ENCODE measurements at regions not wholly inside any gene's neighbourhood (a gene's known extent, or its start where the extent isn't known, plus 50 kb on each side); places are given as distances from the start of the nearest gene placed in this dataset.
A peak's percentile ranks its signal among the peaks of the same experiment; 100 is the strongest.

DNA sequence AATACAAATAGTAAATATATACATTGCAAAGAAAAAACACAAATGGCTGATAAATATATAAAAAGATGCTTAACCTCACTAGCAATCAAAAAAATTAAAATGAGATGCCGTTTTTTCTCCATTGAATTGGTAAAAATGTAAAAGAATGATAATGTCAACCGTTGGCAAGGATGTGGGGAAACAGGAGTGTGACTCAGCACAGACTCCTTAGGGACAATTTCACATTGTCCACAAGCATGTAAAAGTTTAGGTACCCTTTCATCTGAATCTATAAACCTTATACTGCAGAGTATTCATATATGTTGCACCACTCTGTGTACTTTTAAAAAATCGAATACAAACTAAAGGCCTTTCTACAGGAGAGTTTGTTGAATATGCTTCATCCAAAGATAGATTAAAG, 143.1 kb upstream of the RREB1 start:
- in situ Hi-C loops (cut with HindIII; ENCODE audit: low pct_unique_long_range_greater_than_20kb, low sequenced_read_pairs): no loop called here
- DNase-seq (ENCODE audit: low read depth): no peak

DNA sequence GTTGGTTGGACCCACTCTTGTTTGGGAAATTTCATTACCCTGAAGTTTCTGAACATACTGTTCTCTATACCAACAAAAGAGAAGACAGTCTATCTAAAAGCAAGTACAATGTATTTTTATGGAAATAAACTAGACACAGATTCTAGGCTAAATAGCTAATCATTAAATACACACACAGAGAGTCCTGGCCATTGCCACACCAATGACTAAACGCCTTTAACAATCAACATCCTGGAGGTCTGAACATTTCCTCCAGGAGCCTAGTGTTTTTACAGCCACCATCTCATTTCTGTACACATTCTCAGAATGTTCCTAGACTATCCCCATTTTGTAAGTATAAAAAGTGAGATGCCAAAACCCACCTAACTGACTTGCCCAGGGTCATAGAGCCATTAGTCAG, 141.6 kb upstream of the RREB1 start:
- no peak for DNase-seq (ENCODE audit: low read depth)
- in situ Hi-C loops (cut with HindIII; ENCODE audit: low pct_unique_long_range_greater_than_20kb, low sequenced_read_pairs): no loop called here

DNA sequence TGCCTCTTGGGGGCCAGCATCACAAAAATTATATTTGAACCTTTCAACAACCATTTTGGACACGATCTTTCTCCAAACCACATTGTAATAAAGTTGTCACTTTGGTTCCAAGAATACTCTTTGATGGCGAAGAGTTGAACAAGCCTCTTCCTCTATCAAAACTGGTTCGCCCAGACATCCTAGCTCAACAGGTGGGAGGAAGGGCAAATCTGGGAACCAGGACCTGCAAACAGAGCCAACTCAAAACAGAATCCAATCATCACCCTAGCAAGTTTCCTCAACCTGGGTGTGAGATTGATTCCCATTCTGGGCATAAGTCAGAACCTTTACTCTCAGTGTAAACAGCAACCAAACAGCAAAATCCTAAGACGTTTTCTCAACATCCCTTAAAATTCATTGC, 141.2 kb upstream of the RREB1 start:
- DNase-seq (ENCODE audit: low read depth): no peak
- in situ Hi-C loops (cut with HindIII; ENCODE audit: low pct_unique_long_range_greater_than_20kb, low sequenced_read_pairs): no loop called here

DNA sequence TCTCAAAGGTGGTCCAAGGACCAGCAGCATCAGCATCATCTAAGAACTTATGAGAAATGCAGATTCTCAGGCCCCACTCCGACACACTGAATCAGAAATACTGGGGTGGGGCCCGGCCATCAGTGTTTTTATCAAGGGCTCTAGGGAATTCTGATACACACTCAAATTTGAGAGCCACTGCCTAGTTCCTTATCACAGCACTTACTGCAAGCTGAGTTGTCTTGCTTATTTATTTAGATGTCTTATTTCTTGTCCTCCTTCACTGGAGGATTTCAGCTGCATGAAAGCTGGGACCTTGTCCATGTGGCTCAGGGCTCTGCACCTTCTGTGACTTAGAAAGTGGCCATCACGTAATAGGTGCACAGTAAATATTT, 139.4 kb upstream of the RREB1 start:
- DNase-seq (ENCODE audit: low read depth): no peak
- in situ Hi-C loops (cut with HindIII; ENCODE audit: low pct_unique_long_range_greater_than_20kb, low sequenced_read_pairs): no loop called here

DNA sequence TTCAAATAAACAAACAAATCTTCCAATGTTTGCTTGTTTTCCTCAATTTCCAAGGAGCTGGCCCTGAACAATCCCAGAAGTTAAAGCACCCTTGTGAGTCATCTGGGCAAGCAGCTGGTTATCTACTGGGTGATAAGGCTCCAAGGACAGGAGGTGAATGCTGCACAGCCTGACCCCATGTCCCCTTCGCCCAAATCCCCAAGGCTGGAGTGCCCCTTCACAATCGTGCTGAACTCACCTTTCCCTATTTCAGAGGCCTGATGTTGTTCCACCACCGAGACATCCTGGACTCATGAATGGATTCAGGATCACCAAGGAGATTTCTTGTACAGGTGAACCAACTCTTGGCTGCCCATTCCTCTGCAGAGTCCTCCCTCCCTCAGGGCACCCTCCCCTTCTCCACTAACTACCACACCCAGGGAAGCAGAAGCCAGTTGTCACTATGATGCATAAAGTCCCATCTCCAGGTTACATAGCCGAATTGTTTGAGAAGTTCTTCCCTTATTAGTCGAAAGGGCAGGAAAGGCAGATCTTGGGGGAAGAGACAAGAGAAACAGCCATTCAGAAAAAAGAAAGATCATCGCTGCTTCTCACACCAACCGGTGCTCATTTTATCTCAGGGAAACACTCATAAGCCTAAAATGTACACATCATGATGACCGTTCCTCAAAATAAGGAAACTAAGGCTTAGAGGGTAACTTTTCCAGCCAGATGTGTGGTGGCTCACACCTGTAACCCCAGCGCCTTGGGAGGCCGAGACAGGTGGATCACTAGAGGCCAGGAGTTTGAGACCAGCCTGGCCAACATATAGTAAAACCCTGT, 138.8 kb upstream of the RREB1 start:
- in situ Hi-C loops (cut with HindIII; ENCODE audit: low pct_unique_long_range_greater_than_20kb, low sequenced_read_pairs): no loop called here

DNA sequence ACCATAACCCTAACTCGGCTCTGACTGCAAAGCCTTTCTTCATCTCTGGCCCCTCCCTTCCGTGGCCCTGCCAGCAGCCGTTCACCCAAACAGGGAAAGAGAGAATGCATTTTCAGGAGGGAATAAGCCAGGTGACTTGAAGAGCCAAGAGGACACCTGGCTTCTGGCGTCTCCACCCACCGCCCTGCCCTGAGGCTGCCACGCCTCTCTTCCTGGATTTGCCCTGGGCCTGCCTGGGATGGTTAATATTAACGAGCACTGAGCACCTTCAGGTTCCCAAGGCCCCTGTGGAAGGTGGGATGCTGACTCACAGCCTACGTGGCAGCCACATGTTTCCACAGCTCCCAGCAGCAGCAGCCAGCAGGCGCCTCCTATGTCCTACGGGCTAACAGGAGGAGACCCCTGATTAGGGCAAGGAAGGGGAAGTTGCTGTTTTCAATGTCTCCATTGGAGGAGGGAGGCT, 138.0 kb upstream of the RREB1 start:
- in situ Hi-C loops (cut with HindIII; ENCODE audit: low pct_unique_long_range_greater_than_20kb, low sequenced_read_pairs): no loop called here
- DNase-seq (ENCODE audit: low read depth): peak; percentile 62

More for the DNA sequence above, 138.8 kb upstream of the RREB1 start:
- no peak for DNase-seq (ENCODE audit: low read depth)

DNA sequence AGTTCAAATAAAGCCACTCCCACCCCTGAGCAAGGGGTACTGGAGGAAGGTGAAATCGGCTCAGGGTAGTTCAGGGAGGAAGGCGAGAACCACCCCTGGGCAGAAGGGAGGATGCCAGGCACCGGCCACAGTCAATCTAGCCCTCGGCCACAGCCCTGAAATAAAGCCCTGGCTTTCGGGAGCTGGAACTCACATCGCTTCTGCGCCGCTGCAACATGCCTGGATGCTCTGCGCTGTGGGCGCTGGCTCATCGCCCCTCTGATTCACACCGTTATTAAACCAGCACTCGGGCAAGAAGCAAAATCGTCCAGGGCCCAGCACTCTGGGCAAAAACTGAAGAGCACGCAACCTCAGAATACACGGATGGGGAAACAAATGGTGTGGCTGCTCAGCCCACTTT, 136.9 kb upstream of the RREB1 start:
- in situ Hi-C loops (cut with HindIII; ENCODE audit: low pct_unique_long_range_greater_than_20kb, low sequenced_read_pairs): no loop called here
- DNase-seq (ENCODE audit: low read depth): no peak

DNA sequence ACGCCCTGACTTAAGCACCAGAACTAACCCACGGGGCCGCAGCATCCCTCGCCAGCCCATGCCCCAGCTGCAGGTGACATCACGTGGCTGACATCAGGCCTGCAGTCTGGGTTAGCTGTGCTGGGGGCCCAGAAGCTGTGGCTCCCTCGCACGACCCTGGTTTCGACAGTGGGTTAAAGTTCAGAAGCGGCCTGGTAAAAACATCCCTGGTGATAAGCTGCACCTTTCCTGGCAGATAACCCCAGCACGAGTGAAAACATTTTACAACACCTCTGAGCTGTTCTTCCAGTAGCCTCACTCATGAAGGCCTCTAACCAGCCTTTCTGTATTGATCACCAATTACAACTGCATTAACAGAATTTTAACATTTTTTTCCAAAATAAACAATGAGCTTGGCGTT, 136.4 kb upstream of the RREB1 start:
- in situ Hi-C loops (cut with HindIII; ENCODE audit: low pct_unique_long_range_greater_than_20kb, low sequenced_read_pairs): no loop called here
- no peak for DNase-seq (ENCODE audit: low read depth)

DNA sequence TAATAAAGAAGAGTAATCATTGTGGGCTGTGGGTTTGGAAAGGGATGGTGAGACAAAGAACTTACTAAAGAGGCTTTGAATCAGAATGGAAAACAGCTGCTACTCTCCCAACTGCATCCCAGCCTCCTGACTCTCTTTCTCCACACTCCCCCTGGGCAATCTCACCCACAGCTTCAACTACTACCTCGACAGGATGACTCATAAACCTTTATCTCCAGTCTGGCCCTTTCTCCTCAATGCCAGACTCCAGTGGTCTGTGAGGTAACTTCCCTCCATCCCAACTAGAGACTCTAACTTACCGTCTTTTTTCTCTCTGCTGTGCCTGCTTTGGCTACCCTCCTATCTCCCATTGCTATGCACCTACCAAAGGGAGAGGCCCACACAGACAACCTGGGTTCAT, 135.3 kb upstream of the RREB1 start:
- DNase-seq (ENCODE audit: low read depth): no peak
- in situ Hi-C loops (cut with HindIII; ENCODE audit: low pct_unique_long_range_greater_than_20kb, low sequenced_read_pairs): no loop called here

DNA sequence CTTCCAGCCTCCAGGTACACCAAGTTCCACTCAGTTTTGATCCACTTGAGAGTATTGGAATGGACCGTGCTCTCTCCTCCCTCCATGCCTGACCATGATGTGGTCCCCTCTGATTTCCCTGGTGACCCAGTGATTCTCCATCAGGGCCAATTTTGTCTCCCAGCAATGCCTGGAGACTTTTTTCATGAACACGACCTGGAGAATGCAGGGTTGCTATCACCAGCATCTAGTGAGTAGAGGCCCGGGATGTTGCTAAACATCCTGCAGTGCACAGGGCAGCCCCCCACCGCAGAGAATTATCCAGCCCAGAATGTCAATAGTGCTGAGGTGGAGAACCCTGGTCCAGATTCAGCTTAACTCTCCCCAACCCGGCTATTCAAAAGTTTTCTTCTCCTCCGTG, 134.0 kb upstream of the RREB1 start:
- no peak for DNase-seq (ENCODE audit: low read depth)
- in situ Hi-C loops (cut with HindIII; ENCODE audit: low pct_unique_long_range_greater_than_20kb, low sequenced_read_pairs): no loop called here

DNA sequence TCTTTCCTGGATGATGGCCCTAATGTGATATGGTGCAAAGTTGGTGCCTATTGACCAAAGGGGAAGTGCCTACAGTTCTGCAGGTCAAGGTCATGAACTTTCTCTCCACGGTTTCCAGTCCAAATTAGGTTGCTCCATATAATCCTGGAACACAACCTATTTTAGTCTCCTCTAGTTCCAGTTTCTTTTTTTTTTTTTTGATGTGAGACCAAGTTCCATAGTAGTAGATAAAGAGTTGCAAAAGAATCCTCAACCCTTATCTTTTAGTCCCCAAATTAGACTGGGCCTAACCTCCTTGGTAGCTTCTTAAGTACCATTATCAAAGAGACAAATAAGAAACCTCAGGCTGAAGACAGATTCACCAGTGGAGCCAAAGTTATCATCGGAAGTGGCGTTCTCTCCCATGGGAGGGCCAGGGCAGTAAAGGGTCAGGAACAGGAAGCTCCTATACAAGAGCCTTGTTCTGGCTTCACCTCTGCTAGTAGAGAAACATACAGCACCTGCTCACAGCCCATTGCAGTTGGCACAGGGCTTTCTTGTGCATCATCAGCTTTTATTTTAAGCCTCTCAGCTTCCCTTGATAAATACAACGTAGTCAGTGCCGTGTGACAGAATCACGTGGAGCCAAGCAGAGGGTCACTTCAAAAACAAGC, 132.2 kb upstream of the RREB1 start:
- DNase-seq (ENCODE audit: low read depth): no peak
- in situ Hi-C loops (cut with HindIII; ENCODE audit: low pct_unique_long_range_greater_than_20kb, low sequenced_read_pairs): no loop called here

DNA sequence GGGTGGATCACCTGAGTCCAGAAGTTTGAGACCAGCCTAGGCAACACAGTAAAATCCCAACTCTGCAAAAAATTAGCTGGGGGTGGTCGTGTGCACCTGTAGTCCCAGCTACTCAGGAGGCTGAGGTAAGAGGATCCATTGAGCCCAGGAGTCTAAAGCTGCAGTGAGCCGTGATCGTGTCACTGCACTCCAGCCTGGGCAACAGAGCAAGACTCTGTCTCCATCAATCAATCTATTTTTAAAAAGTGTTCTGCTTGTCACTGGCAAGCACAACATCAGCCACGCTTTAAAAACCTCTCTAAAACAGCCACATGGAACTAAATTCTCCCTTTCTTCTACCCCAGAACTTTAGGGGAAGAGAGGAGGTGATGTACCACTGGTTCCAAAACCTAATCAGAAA, 131.6 kb upstream of the RREB1 start:
- DNase-seq (ENCODE audit: low read depth): no peak
- in situ Hi-C loops (cut with HindIII; ENCODE audit: low pct_unique_long_range_greater_than_20kb, low sequenced_read_pairs): no loop called here

DNA sequence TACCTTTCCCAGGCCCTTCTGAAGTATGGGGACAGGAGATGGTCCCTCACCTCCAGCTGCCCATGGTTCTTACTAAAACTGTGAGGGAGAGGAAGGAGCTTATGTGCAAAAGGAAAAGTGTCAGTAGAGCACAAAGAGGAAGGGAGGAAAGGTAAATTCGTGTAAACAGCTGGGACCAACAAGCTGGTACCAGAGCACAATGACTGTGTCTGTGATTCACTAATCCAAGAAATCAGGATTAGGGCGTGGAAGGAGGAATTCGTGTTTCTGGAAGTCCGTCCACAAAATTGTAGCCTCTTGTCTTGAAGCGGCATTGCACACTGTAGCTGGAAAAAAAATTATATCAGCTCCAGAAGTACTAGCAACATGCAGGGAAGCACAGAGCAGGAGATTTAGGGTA, 129.0 kb upstream of the RREB1 start:
- in situ Hi-C loops (cut with HindIII; ENCODE audit: low pct_unique_long_range_greater_than_20kb, low sequenced_read_pairs): no loop called here
- no peak for DNase-seq (ENCODE audit: low read depth)

DNA sequence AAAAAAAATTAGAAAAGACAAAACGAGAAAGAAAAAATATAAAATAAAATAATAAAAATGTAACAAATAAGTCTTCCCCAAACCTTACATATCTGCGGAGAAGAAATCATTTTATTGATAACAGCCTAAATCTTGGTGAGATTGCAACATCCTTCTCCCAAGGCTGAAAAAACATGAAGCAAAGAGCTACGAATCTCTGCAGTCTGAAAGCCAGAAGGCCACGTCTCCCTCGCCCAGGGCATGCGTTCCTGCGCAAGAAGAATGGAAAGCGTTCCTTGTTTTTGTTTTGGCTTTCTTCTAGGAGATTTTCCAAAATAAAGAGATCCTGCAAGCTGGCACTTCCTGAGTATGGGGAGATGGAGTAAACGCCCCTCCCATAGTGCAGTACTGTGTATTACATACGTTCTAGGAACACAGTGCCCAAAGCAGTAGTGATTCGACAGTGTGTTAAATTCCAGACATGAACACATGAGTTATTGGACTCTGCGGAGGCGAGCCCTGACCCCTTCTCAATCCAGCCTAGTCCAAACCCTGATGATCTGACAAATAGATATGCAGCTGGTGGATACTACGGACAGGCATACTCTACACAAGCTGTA, 126.7 kb upstream of the RREB1 start:
- in situ Hi-C loops (cut with HindIII; ENCODE audit: low pct_unique_long_range_greater_than_20kb, low sequenced_read_pairs): no loop called here
- DNase-seq (ENCODE audit: low read depth): no peak

DNA sequence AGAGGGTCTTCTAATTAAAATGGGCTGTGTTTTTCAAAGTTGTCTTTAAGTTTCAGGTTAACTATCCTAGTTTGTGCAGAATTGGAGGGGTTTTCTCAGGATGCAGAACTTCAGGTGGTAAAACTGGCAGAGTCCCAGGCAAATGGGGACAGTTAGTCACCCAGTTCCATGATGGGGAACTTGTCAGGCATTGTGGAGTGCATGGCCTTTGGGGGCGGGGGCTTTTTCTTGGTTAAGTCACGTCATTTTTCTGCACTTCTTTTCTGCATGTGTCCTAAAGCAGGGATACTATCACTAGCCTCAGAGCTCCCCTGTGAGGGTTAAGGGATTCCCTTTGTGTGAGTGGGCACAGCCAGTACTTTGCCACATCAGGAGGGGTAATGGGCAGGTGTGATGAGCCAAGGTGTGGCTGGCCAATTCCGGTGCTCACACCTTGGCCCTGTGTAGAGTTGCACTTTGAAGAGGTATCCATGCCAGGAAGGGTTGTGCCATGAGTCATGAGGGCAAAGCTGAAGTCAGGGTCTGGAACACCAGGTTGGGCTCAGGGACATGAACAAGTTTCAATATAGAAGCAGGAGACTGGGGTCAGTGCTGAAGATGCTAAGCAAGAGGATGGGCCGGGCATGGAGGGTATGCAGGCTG, 126.0 kb upstream of the RREB1 start:
- in situ Hi-C loops (cut with HindIII; ENCODE audit: low pct_unique_long_range_greater_than_20kb, low sequenced_read_pairs): no loop called here
- DNase-seq (ENCODE audit: low read depth): no peak

DNA sequence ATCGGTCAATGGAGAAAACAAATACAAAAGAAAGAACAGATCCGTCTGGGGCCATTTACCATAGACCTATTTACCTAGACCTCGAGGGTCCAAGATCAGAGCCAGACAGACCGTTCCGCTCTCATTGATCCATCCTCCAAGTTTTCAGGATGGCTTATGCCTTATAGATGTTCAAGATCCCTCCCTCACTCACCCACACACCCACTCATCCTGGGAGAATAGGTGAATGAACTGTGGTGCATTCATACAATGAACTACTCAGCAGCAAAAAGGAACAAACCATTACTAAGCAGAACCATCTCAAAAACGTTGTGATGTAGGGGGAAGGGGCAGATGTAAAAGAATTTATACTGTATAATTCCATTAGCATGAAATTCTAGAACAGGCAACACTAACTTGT, 125.1 kb upstream of the RREB1 start:
- in situ Hi-C loops (cut with HindIII; ENCODE audit: low pct_unique_long_range_greater_than_20kb, low sequenced_read_pairs): no loop called here
- no peak for DNase-seq (ENCODE audit: low read depth)

DNA sequence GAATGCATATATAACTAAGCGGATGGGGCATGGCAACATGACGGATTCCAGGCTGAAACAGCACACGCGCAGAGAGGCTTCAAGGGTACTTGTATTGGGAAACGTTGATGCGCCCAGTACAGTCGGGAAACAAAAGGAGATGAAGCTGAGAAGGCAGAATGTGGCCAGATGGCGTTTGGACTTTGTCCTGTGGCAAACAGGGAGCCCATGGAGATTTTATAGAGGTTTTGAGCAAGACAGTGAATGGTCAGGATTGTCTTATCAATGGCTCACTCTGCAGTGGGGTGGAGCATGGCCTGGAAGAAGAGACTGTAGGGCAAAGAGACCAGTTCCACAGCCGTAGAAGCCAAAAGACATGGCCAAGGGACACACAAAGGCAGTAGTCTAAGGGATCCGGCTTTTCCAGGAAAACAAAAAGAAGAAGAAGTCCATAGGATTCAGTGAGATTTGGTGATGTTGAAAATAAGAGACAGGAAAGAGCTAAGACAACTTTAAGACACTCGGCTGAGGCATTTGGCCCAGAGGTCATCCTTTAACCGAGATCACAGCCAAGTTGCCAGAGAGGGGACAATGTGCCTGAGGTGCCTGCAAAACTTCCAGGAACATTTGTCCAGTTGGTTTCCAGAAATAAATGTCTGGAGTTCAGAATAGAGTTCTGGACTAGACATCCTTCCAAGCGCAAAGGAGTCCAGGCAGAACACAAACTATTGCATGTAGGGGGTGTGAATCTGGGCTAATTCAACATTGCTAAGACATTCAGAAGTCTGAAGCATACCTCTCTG, 123.0 kb upstream of the RREB1 start:
- DNase-seq (ENCODE audit: low read depth): no peak
- in situ Hi-C loops (cut with HindIII; ENCODE audit: low pct_unique_long_range_greater_than_20kb, low sequenced_read_pairs): no loop called here

DNA sequence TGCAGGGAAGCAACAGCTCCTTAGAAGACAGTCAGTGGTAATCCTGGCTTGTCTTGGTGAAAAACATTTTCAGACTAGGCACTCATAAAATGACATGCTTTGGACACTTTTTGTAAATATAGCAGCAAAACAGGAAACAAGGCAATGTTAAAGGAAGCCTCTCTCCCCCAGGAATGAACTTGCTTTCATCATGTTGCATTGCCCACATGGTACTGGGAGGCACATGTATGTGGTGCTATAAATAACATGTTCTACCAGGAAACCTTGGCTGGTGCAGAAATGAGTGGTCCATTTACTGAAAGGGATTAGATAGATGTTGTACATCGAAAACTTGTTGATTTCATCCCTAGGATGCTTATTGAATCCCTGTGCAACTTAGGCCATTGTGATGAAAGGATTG, 121.4 kb upstream of the RREB1 start:
- DNase-seq (ENCODE audit: low read depth): no peak
- in situ Hi-C loops (cut with HindIII; ENCODE audit: low pct_unique_long_range_greater_than_20kb, low sequenced_read_pairs): no loop called here
